IMR-90 (cell line): ENCODE measurements at regions not wholly inside any gene's neighbourhood (a gene's known extent, or its start where the extent isn't known, plus 50 kb on each side); places are given as distances from the start of the nearest gene placed in this dataset.

Source experiments
- ATAC-seq: fragments of 200-7000 bp; cut with Tn5 transposase; 2 replicates; pipeline ENCODE4 v1.9.1; 2020; ENCODE audit warnings: low read depth, mild to moderate bottlenecking, moderate library complexity
- BruUV-seq: library from RNA; stranded (reverse); fragments of 400-500 nt; replicated peaks from 2 replicates; lab custom pipeline; 2021; lab: Mats Ljungman, UMichigan
- CTCF ChIA-PET: fragments of 300-600 bp; formaldehyde crosslinking; extraction: SDS; loops from one replicate; lab custom pipeline; 2021; ENCODE audit warnings: antibody characterized with exemption; lab: Yijun Ruan, JAX
- POLR2A ChIA-PET: fragments of 300-600 bp; sonication (Branson Sonifier 250); formaldehyde crosslinking; loops from one replicate; lab custom pipeline; 2022; ENCODE audit warnings: antibody characterized with exemption; ENCODE audit not compliant: unreplicated experiment; lab: Charles Lee
- DNase-seq: peaks from one replicate; pipeline ENCODE4 v3.0.0; 2013
- H2AFZ ChIP-seq: replicated peaks from 2 replicates; pipeline ENCODE3; 2013; ENCODE audit warnings: low read length, mild to moderate bottlenecking; ENCODE audit not compliant: poor library complexity
- H2AK5ac ChIP-seq: 2 replicates; pipeline ENCODE4 v1.6.1; 2013; ENCODE audit warnings: low read depth, low read length, inconsistent platforms
- H2AK9ac ChIP-seq: replicated peaks from 2 replicates; pipeline ENCODE3; 2013; ENCODE audit warnings: mild to moderate bottlenecking, low read depth, low read length, moderate library complexity; ENCODE audit not compliant: poor library complexity
- H2BK120ac ChIP-seq: 2 replicates; pipeline ENCODE4 v1.6.1; 2013; ENCODE audit warnings: low read depth, low read length, inconsistent platforms
- H2BK15ac ChIP-seq: 3 replicates; pipeline ENCODE4 v1.6.1; 2013; ENCODE audit warnings: low read depth, low read length, inconsistent platforms
- H2BK20ac ChIP-seq: 2 replicates; pipeline ENCODE4 v1.6.1; 2013; ENCODE audit warnings: low read depth, mild to moderate bottlenecking, inconsistent platforms, low read length, moderate library complexity
- H2BK5ac ChIP-seq: 2 replicates; pipeline ENCODE4 v1.6.1; 2013; ENCODE audit warnings: mild to moderate bottlenecking, low read depth, low read length, inconsistent platforms; ENCODE audit not compliant: poor library complexity, severe bottlenecking
- H3K14ac ChIP-seq: replicated peaks from 2 replicates; pipeline ENCODE4 v1.6.1; 2013; ENCODE audit warnings: low read depth, low read length, inconsistent platforms
- H3K18ac ChIP-seq: 2 replicates; pipeline ENCODE4 v1.6.1; 2013; ENCODE audit warnings: low read depth, low read length, control low read depth
- H3K23ac ChIP-seq: 2 replicates; pipeline ENCODE4 v1.6.1; 2013; ENCODE audit warnings: low read depth, low read length, inconsistent platforms
- H3K27ac ChIP-seq: 2 replicates; pipeline ENCODE4 v1.5.1; 2013; ENCODE audit warnings: mild to moderate bottlenecking, control low read depth, low read length; ENCODE audit not compliant: insufficient read depth
- H3K27me3 ChIP-seq: 2 replicates; pipeline ENCODE4 v1.6.1; 2013; ENCODE audit warnings: low read length; ENCODE audit not compliant: control insufficient read depth, insufficient read depth
- H3K36me3 ChIP-seq: 2 replicates; pipeline ENCODE4 v1.6.1; 2013; ENCODE audit warnings: low read length, mixed read lengths; ENCODE audit not compliant: control insufficient read depth, insufficient read depth
- H3K4ac ChIP-seq: 2 replicates; pipeline ENCODE4 v1.6.1; 2013; ENCODE audit warnings: low read depth, low read length, inconsistent platforms
- H3K4me1 ChIP-seq: 2 replicates; pipeline ENCODE4 v1.6.1; 2013; ENCODE audit warnings: low read length, mixed read lengths; ENCODE audit not compliant: control insufficient read depth, insufficient read depth
- H3K4me2 ChIP-seq: 2 replicates; pipeline ENCODE4 v1.6.1; 2013; ENCODE audit warnings: low read depth, mild to moderate bottlenecking, control low read depth, low read length, moderate library complexity
- H3K4me3 ChIP-seq: 2 replicates; pipeline ENCODE4 v1.5.1; 2013; ENCODE audit warnings: low read depth, mild to moderate bottlenecking, control low read depth, low read length, moderate library complexity; ENCODE audit not compliant: insufficient read depth
- H3K56ac ChIP-seq: 2 replicates; pipeline ENCODE4 v1.6.1; 2013; ENCODE audit warnings: low read length, inconsistent platforms; ENCODE audit not compliant: insufficient read depth; ENCODE audit errors: extremely low read depth
- H3K79me1 ChIP-seq, 2 experiments: 2 replicates each; pipeline ENCODE4 v1.6.1; 2013; ENCODE audit warnings: low read length in 2 of 2, inconsistent platforms in 1 of 2, low read depth in 1 of 2
- H3K9ac ChIP-seq: 2 replicates; pipeline ENCODE4 v1.6.1; 2013; ENCODE audit warnings: low read depth, low read length, control low read depth
- H3K9me1 ChIP-seq: 2 replicates; pipeline ENCODE4 v1.6.1; 2013; ENCODE audit warnings: low read length, inconsistent platforms; ENCODE audit not compliant: insufficient read depth
- H3K9me3 ChIP-seq: 2 replicates; pipeline ENCODE4 v1.6.1; 2013; ENCODE audit warnings: low read length; ENCODE audit not compliant: control insufficient read depth, insufficient read depth
- H4K20me1 ChIP-seq: 2 replicates; pipeline ENCODE4 v1.6.1; 2013; ENCODE audit warnings: low read length, inconsistent platforms; ENCODE audit not compliant: insufficient read depth
- H4K5ac ChIP-seq: 2 replicates; pipeline ENCODE4 v1.6.1; 2013; ENCODE audit warnings: mild to moderate bottlenecking, low read depth, low read length, control low read depth
- H4K8ac ChIP-seq, 2 experiments: 2 replicates each; pipeline ENCODE4 v1.6.1; 2013; ENCODE audit warnings: low read depth in 2 of 2, low read length in 2 of 2, control low read depth in 1 of 2, inconsistent platforms in 1 of 2
- H4K91ac ChIP-seq: 2 replicates; pipeline ENCODE4 v1.6.1; 2013; ENCODE audit warnings: low read depth, low read length, inconsistent platforms; ENCODE audit not compliant: insufficient read depth
- BHLHE40 ChIP-seq: fragments of 150-350 bp; IDR thresholded peaks from 2 replicates; pipeline ENCODE4 v1.6.1; 2016; ENCODE audit warnings: mild to moderate bottlenecking, low read depth, low read length
- CHD1 ChIP-seq: IDR thresholded peaks from 2 replicates; pipeline ENCODE4 v1.6.1; 2012; ENCODE audit warnings: low read depth, low read length, improper control_type of control experiment
- CTCF ChIP-seq: conservative IDR thresholded peaks from 2 replicates; pipeline ENCODE4 v1.5.1; 2012; ENCODE audit warnings: mild to moderate bottlenecking, low read depth, low read length, improper control_type of control experiment
- FOS ChIP-seq: fragments of 150-350 bp; IDR thresholded peaks from 2 replicates; pipeline ENCODE4 v1.6.1; 2016; ENCODE audit warnings: low read depth, low read length
- MXI1 ChIP-seq: IDR thresholded peaks from 2 replicates; pipeline ENCODE4 v1.6.1; 2012; ENCODE audit warnings: low read depth, mild to moderate bottlenecking, low read length, moderate library complexity, borderline replicate concordance
- NFE2L2 ChIP-seq: fragments of 150-350 bp; IDR thresholded peaks from 2 replicates; pipeline ENCODE4 v1.6.1; 2016; ENCODE audit warnings: low read depth, mild to moderate bottlenecking, low read length
- RAD21 ChIP-seq: IDR thresholded peaks from 2 replicates; pipeline ENCODE4 v1.6.1; 2012; ENCODE audit warnings: low read length, improper control_type of control experiment
- SMC3 ChIP-seq: fragments of 150-350 bp; IDR thresholded peaks from 2 replicates; pipeline ENCODE4 v1.6.1; 2016; ENCODE audit warnings: low read depth, mild to moderate bottlenecking, antibody characterized with exemption, low read length, moderate library complexity
- USF2 ChIP-seq: fragments of 150-350 bp; IDR thresholded peaks from 2 replicates; pipeline ENCODE4 v1.6.1; 2017; ENCODE audit warnings: mild to moderate bottlenecking, antibody characterized with exemption, low read length, low read depth
- WGBS, 2 experiments: methylation state at CpG; one replicate each; pipeline versions ENCODE4 v1.1.5 to v1.1.7; 2013; ENCODE audit warnings: missing lambda C conversion rate in 2 of 2; ENCODE audit not compliant: insufficient read length in 1 of 2; ENCODE audit errors: extremely low coverage in 2 of 2; 5-methylcytosine and 5-hydroxymethylcytosine counted together
- dilution Hi-C: fragments of 300-500 bp; cut with HindIII; formaldehyde crosslinking; loops from one replicate; pipeline ENCODE4 v1.14.3; 2018; ENCODE audit warnings: low sequenced_read_pairs; ENCODE audit not compliant: unreplicated experiment
- in situ Hi-C: fragments of 300-500 bp; cut with MboI; formaldehyde crosslinking; loops from 3 replicates; pipeline ENCODE4 v1.14.3; 2019; ENCODE audit warnings: low sequenced_read_pairs, inconsistent platforms, mixed read lengths
- intact Hi-C: fragments of 100-400 bp; cut with micrococcal nuclease; formaldehyde crosslinking; loops from 2 replicates; pipeline ENCODE4 v1.10.0; 2022
- TF ChIP-seq, protein P1 (sequence below): fragments of 150-350 bp; IDR thresholded peaks from 2 replicates; pipeline ENCODE4 v1.6.1; 2016; ENCODE audit warnings: low read depth, mild to moderate bottlenecking, low read length, moderate library complexity, borderline replicate concordance

DNA sequence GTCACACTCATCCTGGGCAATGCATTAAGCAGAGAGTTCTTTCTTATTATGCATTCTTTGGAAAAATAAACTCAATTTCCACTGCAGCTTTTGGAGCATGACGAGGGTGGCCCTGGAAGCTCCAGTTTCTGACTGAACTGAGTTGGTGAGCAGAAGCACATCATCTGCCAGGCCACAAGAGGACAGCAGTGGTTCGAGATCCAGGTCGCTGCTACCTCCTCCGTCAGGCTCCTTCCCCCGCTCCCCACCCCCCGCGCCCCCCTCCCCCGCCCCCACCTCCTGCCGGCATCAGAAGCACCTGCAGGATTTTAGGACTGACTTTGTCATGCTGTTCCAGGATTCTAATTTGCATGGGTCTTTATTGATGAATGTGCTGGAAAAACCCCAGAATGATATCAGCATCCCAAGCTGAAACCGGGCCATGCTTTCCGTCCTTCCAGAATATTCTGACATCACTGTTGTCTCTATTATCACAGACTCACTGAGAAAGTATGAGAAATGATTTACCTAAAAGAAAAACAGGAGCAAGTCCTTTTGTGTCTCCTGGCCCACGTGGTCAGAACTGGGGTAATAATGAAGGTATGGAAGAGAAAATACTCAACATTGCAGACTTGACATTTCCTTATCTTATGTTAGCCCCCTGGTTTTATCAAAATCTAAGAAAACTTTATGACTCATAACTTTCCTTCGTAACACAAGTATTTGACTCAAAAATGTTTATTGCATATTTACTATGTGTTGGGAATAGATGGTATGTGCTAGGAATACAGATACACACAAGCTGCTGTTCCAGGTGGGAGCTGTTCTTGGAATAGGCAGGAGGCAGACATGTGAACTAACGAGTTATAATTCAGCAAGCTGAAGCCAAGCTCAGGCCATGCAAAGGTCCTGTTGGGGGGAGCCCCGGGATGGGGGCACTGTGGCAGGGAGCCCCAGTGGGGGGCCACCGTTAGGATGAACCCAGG, 220.2 kb upstream of the EXOC2 start (continued):
- TF ChIP-seq USF2: no peak

DNA sequence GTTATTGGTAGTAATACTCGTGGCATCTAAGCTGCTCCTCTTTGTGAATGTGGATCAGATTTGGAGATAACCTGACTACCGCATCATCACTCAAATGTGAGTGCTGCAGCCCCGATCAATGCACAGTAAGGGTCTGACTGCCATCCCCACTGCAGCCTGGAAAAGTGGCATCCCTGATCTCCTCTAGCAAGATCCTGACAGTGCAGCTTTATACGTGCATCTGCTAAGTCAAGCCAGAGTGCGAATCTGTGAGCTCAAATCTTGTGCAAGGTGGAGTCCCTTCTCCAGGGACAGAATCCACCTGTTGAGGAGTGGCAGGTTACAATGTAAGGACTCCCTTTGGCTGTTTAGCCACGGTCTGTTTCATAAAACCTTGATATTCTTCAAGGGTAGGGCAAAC, 215.0 kb upstream of the EXOC2 start:
- no peak overlapping the region for H3K23ac ChIP-seq
- no TSS peak for BruUV-seq
- H4K5ac ChIP-seq: no peak overlapping the region
- no peak overlapping the region for H4K91ac ChIP-seq
- no peak overlapping the region for H3K27ac ChIP-seq
- H2AK5ac ChIP-seq: no peak overlapping the region
- no peak overlapping the region for H3K9ac ChIP-seq
- 75% methylated on average over 3 of the region's 6 CpGs; no CpG with 5 or more reads in 1 of the 2 experiments for WGBS, 2 experiments
- H3K27me3 ChIP-seq: peaks cover 12% of the 10 kb centered on the region
- TF ChIP-seq CTCF (no peak), SMC3 (no peak), USF2 (no peak), CHD1 (no peak), FOS (no peak), NFE2L2 (no peak), RAD21 (no peak), BHLHE40 (no peak), MXI1 (no peak)
- TF ChIP-seq, protein P1, sequence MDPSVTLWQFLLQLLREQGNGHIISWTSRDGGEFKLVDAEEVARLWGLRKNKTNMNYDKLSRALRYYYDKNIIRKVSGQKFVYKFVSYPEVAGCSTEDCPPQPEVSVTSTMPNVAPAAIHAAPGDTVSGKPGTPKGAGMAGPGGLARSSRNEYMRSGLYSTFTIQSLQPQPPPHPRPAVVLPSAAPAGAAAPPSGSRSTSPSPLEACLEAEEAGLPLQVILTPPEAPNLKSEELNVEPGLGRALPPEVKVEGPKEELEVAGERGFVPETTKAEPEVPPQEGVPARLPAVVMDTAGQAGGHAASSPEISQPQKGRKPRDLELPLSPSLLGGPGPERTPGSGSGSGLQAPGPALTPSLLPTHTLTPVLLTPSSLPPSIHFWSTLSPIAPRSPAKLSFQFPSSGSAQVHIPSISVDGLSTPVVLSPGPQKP: no peak
- no peaks in the 10 kb centered on the region for H3K9me3 ChIP-seq
- H2BK5ac ChIP-seq: no peak overlapping the region
- H3K14ac ChIP-seq: no peak overlapping the region
- no peak overlapping the region for H3K4me3 ChIP-seq
- 0 out of 2 replicates have a peak, but pooled peaks cover 1% of the 10 kb centered on the region for H3K4me1 ChIP-seq
- H4K20me1 ChIP-seq: no peaks in the 10 kb centered on the region
- H3K18ac ChIP-seq: no peak overlapping the region
- no peak overlapping the region for H3K4me2 ChIP-seq
- H3K9me1 ChIP-seq: no peaks in the 10 kb centered on the region
- DNase-seq: no peak
- H2BK20ac ChIP-seq: no peak overlapping the region
- no peaks in the 10 kb centered on the region for H3K79me1 ChIP-seq
- ATAC-seq: no peak
- H2AK9ac ChIP-seq: no peak overlapping the region
- intact Hi-C loops: no loop called here
- H3K36me3 ChIP-seq: no peaks in the 10 kb centered on the region
- no peak overlapping the region for H4K8ac ChIP-seq
- CTCF ChIA-PET: interaction anchor here (0.6 kb wide), 1 partner anchor 489 kb away, joined by 3 read pairs; no protein-coding TSS in a partner anchor
- dilution Hi-C loops: no loop called here
- no peak overlapping the region for H3K4ac ChIP-seq
- in situ Hi-C loops: loop anchor here (25.0 kb wide), 1 partner anchor 479 kb away; the partner anchor contains the start of gene FOXF2
- no peak overlapping the region for H2BK15ac ChIP-seq
- no peak overlapping the region for H2BK120ac ChIP-seq
- H2AFZ ChIP-seq: no peak overlapping the region
- POLR2A ChIA-PET: no interaction called here
- H3K56ac ChIP-seq: no peak overlapping the region
